ENCODE measurements at regions not wholly inside any gene's neighbourhood (a gene's known extent, or its start where the extent isn't known, plus 50 kb on each side); places are given as distances from the start of the nearest gene placed in this dataset.

GRCh38 chr6:133705066-133705465 lies 183.8 kb upstream of the TCF21 start:
- Histone ChIP-seq H3K4me3 (replicated peaks in 1 of 3; ENCODE audit: insufficient read depth in 1 of 3, low read depth in 2 of 3, low read length in 3 of 3) (no peak overlapping the region), H3K27me3 (ENCODE audit: control insufficient read depth in 1 of 2, insufficient read depth in 2 of 2, low read length in 2 of 2) (no peaks in the 10 kb centered on the region; a peak in 1 of 5 replicates), H2AFZ (ENCODE audit: low read length) (no peak overlapping the region), H3K4me2 (ENCODE audit: low read depth, low read length) (no peak overlapping the region), H4K20me1 (ENCODE audit: insufficient read depth, low read length) (no peaks in the 10 kb centered on the region), H3K36me3 (replicated peaks in 1 of 2; ENCODE audit: control insufficient read depth in 1 of 2, insufficient read depth in 2 of 2, low read length in 2 of 2) (no peaks in the 10 kb centered on the region), H3K79me2 (ENCODE audit: insufficient read depth, low read length) (no peaks in the 10 kb centered on the region), H3K9me3 (ENCODE audit: low read length) (no peaks in the 10 kb centered on the region), H3K9ac (ENCODE audit: insufficient read depth, low read depth, low read length) (no peak overlapping the region), H3K27ac (ENCODE audit: extremely low read length, insufficient read depth, low read length) (no peak overlapping the region), H3K4me1 (ENCODE audit: insufficient read depth, low read length) (no peaks in the 10 kb centered on the region)
- no peak for TF ChIP-seq MED13 (CRISPR knock-in tag; IDR thresholded peaks at IDR 0.05)
- FAIRE-seq (no peak), ATAC-seq (no peak), DNase-seq (ENCODE audit: low spot score) (no peak)
- in situ Hi-C loops (cut with HindIII; ENCODE audit: extremely low pct_ligation_motif_present, low pct_unique_long_range_greater_than_20kb) (no loop called here), intact Hi-C loops (cut with micrococcal nuclease; ENCODE audit: unreplicated experiment) (no loop called here)
- 3% methylated on average over 1 of the region's 1 CpG for whole genome bisulfite sequencing (ENCODE audit: low lambda C conversion rate)
- POLR2A ChIA-PET, result no interaction called here
- CTCF ChIA-PET (ENCODE audit: low intra/inter-chr PET ratio, low total read pairs), result no interaction called here
- no TSS peak for BruUV-seq (replicated peaks)

GRCh38 chr6:133705731-133706130 lies 183.2 kb upstream of the TCF21 start:
- POLR2A ChIA-PET, result no interaction called here
- Histone ChIP-seq H3K36me3 (replicated peaks in 1 of 2; ENCODE audit: control insufficient read depth in 1 of 2, insufficient read depth in 2 of 2, low read length in 2 of 2) (no peaks in the 10 kb centered on the region), H3K4me3 (replicated peaks in 1 of 3; ENCODE audit: insufficient read depth in 1 of 3, low read depth in 2 of 3, low read length in 3 of 3) (no peak overlapping the region), H3K27ac (ENCODE audit: extremely low read length, insufficient read depth, low read length) (no peak overlapping the region), H3K4me1 (ENCODE audit: insufficient read depth, low read length) (no peaks in the 10 kb centered on the region), H4K20me1 (ENCODE audit: insufficient read depth, low read length) (no peaks in the 10 kb centered on the region), H3K27me3 (ENCODE audit: control insufficient read depth in 1 of 2, insufficient read depth in 2 of 2, low read length in 2 of 2) (no peaks in the 10 kb centered on the region; a peak in 1 of 5 replicates), H3K9ac (ENCODE audit: insufficient read depth, low read depth, low read length) (no peak overlapping the region), H2AFZ (ENCODE audit: low read length) (no peak overlapping the region), H3K9me3 (ENCODE audit: low read length) (no peaks in the 10 kb centered on the region), H3K4me2 (ENCODE audit: low read depth, low read length) (no peak overlapping the region), H3K79me2 (ENCODE audit: insufficient read depth, low read length) (no peaks in the 10 kb centered on the region)
- ATAC-seq, result no peak
- 3% methylated on average over 2 of the region's 2 CpGs for WGBS (ENCODE audit: low lambda C conversion rate)
- FAIRE-seq, result no peak
- BruUV-seq (replicated peaks), result no TSS peak
- intact Hi-C loops (cut with micrococcal nuclease; ENCODE audit: unreplicated experiment), result no loop called here
- no peak for DNase-seq (ENCODE audit: low spot score)
- CTCF ChIA-PET (ENCODE audit: low intra/inter-chr PET ratio, low total read pairs), result no interaction called here
- in situ Hi-C loops (cut with HindIII; ENCODE audit: extremely low pct_ligation_motif_present, low pct_unique_long_range_greater_than_20kb), result no loop called here
- no peak for TF ChIP-seq ZNF746 (CRISPR knock-in tag; IDR thresholded peaks at IDR 0.05)
- TF ChIP-seq SYNCRIP (IDR thresholded peaks at IDR 0.05; ENCODE audit: insufficient read depth, low read depth, low read length), result no peak
- TF ChIP-seq PLRG1 (conservative IDR thresholded peaks at IDR 0.05), result no peak
- TF ChIP-seq ELF4 (CRISPR knock-in tag; IDR thresholded peaks at IDR 0.05; ENCODE audit: borderline replicate concordance), result no peak
- no peak for TF ChIP-seq MXD4 (CRISPR knock-in tag; IDR thresholded peaks at IDR 0.05)
- TF ChIP-seq MTA1 (CRISPR knock-in tag; IDR thresholded peaks at IDR 0.05; ENCODE audit: borderline replicate concordance), result no peak
- no peak for TF ChIP-seq ZNF205 (CRISPR knock-in tag; IDR thresholded peaks at IDR 0.05)
- TF ChIP-seq, protein P1, sequence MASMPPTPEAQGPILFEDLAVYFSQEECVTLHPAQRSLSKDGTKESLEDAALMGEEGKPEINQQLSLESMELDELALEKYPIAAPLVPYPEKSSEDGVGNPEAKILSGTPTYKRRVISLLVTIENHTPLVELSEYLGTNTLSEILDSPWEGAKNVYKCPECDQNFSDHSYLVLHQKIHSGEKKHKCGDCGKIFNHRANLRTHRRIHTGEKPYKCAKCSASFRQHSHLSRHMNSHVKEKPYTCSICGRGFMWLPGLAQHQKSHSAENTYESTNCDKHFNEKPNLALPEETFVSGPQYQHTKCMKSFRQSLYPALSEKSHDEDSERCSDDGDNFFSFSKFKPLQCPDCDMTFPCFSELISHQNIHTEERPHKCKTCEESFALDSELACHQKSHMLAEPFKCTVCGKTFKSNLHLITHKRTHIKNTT (CRISPR knock-in tag; IDR thresholded peaks at IDR 0.05), result no peak
- TF ChIP-seq FLYWCH1 (CRISPR knock-in tag; IDR thresholded peaks at IDR 0.05), result no peak
- TF ChIP-seq ZNF670 (CRISPR knock-in tag; IDR thresholded peaks at IDR 0.05; ENCODE audit: borderline replicate concordance), result no peak
- TF ChIP-seq ZNF275 (CRISPR knock-in tag; IDR thresholded peaks at IDR 0.05; ENCODE audit: borderline replicate concordance), result no peak
- no peak for TF ChIP-seq ZNF446 (CRISPR knock-in tag; IDR thresholded peaks at IDR 0.05)
- TF ChIP-seq, protein P2, sequence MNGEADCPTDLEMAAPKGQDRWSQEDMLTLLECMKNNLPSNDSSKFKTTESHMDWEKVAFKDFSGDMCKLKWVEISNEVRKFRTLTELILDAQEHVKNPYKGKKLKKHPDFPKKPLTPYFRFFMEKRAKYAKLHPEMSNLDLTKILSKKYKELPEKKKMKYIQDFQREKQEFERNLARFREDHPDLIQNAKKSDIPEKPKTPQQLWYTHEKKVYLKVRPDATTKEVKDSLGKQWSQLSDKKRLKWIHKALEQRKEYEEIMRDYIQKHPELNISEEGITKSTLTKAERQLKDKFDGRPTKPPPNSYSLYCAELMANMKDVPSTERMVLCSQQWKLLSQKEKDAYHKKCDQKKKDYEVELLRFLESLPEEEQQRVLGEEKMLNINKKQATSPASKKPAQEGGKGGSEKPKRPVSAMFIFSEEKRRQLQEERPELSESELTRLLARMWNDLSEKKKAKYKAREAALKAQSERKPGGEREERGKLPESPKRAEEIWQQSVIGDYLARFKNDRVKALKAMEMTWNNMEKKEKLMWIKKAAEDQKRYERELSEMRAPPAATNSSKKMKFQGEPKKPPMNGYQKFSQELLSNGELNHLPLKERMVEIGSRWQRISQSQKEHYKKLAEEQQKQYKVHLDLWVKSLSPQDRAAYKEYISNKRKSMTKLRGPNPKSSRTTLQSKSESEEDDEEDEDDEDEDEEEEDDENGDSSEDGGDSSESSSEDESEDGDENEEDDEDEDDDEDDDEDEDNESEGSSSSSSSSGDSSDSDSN (CRISPR knock-in tag; IDR thresholded peaks at IDR 0.05), result no peak
- no peak for TF ChIP-seq HMG20B (CRISPR knock-in tag; conservative IDR thresholded peaks at IDR 0.05)
- TF ChIP-seq ADNP (CRISPR knock-in tag; IDR thresholded peaks at IDR 0.05), result no peak
